HG03342 (cell line): ENCODE measurements at regions not wholly inside any gene's neighbourhood (a gene's known extent, or its start where the extent isn't known, plus 50 kb on each side); places are given as distances from the start of the nearest gene placed in this dataset.

Experiments
- ATAC-seq: cut with Tn5 transposase; IDR thresholded peaks from one replicate; pipeline ENCODE4 v1.9.1; 2021; ENCODE audit warnings: mild to moderate bottlenecking, moderate library complexity; ENCODE audit not compliant: unreplicated experiment

DNA sequence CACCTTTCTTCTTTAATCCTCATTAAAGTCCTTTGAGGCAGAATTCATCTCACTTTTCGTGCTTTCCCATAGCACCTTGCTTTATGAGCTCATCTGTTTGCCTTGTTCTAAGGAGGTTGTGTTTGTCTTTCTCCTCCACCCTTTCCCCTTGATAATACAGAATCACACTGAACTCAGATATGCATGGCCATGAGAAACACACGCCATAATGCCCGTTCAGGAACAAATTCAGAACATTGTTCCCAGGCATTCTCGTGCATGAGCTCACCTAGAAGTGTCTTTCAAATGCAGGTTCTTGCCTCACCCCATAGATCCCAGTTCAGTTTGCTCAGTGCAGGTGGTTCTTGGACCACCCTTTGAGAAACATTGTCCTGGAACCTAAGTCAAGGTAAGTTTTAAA is 71.1 kb downstream of the TMEM114 start:
- no peak for ATAC-seq

DNA sequence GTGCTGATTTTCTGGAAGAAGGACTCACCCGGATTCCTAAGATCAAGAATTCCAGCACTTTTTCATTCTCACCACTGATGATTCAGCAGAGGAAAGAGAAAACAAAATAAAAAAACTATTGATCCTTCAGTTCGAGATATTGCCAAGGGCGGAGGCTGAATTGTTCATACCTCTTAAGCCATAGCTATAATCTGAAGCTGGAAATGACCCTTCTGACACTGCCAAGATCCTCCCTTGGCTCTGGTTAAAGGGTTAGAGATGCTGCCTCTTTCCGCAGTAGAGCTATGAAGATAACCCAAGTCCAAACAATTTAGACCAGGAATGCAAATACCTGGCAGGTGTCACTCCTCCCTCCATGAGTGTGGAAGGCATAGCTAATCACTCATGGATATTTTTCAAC is 73.0 kb downstream of the TMEM114 start:
- ATAC-seq, result no peak

DNA sequence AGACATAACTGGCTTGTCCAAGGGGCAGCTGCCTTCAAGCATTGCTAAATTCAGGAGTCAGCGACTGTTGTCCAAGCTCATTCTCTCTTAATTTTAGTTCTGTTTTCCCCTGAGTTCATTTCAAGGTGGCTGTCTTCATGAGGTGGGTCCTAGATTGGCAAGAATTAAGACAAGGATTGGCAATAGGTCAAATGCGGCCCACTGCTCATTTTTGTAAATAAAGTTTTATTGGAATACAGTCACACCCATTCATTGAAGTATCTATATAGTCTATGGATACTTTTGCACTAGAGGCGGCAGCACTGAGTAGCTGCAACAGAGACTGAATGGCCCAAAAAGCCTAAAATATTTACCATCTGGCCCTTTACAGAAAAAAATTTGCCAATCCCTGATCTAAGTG is 73.8 kb downstream of the TMEM114 start:
- no peak for ATAC-seq

DNA sequence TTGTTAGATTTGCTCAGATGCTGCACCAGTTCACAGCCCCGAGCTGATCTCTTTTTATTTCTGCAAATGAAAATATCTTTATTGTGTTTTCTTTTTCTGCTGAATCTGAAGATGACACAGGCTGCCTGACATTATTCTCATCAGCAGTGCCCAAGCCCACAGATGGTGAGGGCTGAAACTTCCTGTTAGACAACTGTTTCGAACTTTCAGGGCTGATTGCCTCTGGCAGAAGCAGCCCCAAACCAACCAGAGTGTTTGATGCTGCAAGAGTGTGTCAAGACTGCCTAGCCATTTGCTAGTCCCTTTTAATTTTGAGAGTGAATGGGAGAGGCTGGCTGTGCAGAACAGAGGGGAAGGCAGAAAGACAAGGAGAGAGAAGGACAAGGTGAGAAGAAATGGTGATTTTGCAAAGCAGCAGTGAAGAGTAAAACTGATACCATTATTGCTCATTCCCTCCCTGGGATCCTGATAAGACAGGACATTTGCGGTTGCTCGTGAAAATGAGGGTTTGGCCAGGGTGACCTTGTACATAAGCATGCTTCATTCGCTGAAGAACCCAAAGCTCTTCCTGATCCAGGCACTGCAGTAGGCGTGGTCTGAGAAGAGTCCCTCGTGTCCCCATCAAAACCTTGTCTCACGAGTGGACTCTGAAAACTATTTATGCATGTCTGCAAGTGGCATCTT is 77.2 kb downstream of the TMEM114 start:
- ATAC-seq, result no peak

DNA sequence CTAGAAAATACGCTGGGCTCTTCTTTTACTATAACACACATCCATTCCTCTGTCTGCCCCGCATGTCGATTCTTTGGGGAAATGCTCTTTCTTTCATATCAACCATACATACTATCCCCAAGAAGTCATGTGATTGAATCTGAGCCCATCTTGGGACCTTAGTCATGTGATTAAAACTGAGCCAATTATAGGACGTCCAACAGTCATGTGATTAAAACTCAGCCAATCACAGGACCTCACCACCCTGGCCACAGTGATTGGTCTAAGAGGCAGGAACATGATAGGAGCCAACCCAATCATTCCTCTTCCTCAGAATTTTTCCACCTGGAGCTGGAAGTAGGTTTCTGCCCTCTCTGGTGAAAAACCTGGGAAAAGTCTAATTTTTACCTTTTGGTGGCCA is 78.8 kb downstream of the TMEM114 start:
- ATAC-seq, result no peak

DNA sequence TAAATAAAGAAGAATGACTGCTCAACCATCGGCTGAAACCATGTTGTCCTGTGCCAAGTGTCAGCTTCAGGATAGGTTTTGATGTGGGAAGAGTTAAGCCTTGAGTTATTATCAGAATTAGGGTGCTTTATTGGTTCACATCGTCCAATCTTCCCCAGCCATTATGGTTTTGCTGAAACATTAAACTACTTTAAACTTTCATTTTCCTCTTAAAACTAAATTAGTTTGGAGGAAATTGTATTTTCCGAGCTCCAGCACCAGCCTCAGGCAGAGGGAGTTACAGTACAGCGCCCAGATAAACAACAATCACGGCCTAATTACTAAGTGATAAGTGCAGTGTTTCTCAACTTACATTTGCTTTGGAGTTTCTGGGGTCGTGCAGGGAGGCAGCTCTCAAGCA is 80.2 kb downstream of the TMEM114 start:
- no peak for ATAC-seq

DNA sequence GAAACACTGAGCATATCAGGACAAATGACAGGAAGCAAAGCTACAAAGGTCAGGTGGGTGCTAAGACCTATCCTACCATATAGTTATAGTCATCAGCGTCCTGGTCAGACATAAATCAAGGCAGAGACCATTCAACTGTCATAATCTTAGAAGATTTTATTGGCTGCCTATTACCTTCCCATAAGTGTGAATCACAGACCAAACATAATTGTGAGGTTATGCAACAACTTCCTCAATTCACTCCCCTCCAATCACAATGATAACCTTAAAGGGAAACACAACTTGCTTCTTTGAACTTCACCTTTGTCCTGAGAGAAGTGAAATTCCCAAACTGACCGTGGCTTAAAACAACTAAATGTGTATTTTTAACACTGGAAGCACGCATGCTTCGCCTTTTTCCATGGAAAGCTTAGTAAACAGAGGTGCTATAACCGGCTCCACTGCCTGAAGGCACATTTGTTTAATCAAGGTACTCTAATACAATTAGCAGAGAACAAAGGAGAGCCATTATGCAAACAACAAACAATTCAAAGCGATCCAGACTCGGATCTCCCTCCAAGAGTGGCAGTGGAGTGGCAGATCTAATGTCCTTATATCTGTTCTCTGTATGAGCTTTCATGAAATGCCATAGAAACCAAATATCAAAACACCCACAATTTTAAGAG is 84.9 kb downstream of the TMEM114 start:
- no peak for ATAC-seq

DNA sequence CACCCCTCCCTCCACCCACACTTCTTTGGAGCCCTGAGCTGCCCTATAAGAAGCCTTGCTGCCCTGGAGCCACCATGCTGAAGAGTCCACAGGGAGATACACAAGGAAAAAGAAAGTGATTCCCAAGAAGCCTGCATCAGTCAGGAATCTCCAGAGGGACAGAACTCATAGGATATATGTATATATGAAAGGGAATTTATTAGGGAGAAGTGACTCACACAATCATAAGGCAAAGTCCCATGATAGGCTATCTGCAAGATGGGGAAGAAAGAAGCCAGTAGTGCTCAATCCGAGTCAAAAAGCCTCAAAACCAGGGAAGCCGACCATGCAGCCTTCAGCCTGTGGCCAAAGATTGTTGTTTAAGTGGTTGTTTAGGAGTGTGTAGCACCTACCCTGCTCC is 87.9 kb downstream of the TMEM114 start:
- no peak for ATAC-seq

DNA sequence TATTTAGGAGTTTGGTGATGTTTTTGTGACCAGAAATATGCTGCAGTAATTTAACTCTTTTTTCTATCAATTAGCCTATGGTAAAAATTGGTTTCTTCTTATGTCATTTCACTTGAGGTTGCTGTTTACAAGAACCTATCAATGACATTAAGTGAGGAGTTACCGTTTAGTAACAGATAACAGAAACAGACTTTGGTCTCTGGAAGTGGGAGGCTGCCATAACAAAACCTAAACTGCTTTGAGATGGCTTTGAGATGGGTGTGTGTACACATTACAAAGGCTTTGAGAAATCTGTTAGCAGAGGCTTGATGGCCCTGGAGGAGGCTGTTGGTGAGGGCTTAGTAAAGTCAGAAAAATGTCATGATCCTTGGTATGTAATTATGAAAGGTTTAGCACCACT is 90.0 kb downstream of the TMEM114 start:
- no peak for ATAC-seq

DNA sequence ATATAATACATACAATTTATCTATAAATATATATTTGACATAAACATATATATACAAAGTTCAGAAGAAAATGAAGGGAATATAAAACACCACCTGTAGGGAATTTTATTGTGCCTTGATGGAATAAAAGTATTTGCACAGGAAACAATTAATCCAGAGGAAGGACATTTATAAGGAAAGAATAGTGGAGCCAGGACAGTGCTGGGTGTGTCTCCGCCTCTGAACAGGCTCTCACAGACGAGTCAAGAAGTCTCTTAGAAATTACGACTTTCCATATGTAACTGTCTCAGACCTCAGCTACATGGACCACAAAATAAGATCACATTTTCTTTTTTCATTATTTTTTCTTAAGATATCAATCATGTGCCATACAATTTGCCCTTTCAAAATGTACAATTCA is 93.9 kb downstream of the TMEM114 start:
- no peak for ATAC-seq

DNA sequence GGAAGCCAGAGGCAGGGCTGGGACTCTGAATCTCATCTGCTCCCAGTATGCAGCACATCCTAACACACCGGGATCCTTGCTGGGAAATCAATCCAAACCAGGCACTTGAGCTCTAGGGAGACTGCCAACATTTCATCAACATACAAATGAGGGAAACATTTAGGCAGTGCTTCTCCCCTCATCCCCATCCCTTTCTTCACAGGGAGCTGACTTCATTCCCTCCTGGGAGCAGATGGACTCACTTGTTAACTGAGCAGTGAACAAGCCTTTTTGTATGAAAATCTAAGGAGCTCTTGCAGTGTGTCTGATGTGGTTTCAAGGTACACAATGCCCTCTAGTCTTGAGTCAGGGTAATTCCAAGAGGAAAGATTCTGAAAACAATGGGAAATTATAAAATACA is 96.3 kb downstream of the TMEM114 start:
- no peak for ATAC-seq

DNA sequence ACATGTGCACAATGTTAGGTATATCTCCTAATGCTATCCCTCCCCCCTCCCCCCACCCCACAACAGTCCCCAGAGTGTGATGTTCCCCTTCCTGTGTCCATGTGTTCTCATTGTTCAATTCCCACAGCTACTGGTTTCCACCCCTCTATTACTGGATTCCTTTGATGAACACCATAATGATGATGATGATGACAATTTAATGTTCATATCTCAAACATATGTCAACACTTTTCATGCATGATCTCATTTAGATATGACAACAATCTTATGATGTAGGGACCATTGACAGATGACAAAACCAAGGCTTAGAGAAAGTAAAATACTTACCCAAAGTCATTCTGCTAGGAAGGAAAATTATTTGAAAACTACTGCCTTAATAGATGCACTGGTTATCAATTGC is 97.6 kb downstream of the TMEM114 start:
- no peak for ATAC-seq

DNA sequence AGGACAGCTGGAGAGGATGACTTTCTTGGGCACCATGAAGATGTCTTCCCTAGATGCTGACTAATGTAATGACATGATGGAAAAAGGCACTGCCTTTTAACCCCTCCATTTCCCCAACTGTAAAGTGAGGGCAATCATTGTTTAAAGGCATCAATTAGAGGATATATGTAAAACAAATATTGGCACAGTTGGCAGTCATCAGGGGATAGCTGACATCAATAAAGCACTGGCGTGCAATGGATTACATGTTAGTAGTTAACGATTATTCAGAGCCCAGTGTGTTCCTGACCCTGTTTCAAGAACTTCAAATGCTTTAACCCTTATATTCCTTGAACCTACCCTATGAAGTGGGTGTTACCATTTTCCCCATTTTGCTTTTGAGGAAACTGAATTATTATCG is 100.7 kb downstream of the TMEM114 start:
- no peak for ATAC-seq

DNA sequence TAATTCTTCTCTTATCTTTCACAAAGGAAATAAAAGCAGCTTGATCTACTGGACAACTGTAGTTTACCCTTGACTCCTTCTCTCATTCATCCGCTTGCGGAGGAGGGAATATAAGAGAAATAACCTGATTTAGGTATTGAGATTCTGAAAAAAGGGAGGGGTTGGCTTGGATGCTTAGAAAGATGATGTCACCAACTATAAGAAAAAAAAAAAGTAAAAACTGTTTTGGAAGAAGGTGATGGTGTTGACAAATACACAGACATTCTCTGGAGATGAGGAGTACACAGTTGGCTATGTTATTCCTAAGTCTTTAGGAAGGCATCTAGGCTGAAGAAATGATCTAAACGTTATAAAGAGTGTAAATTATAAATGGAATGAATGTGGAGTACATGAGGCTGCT is 103.3 kb downstream of the TMEM114 start:
- ATAC-seq, result no peak

DNA sequence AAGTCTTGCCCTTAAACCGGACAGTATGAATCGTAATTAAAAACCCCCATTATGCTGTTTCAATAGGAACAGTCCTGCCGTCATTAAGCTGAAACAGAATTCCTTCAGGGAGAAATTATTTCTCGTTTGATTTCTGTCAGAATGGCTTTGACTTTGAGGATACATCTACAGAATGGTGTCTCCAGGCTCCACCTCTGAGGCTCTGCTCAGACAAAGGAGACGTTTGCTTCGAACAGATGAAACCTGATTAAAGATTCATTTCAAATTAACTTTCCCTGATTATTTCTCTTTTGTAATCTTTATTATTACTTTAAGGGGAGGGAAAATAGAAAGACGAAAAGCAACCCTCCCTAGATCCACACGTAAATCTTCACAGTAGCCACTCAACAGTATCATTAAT is 106.9 kb downstream of the TMEM114 start:
- no peak for ATAC-seq

DNA sequence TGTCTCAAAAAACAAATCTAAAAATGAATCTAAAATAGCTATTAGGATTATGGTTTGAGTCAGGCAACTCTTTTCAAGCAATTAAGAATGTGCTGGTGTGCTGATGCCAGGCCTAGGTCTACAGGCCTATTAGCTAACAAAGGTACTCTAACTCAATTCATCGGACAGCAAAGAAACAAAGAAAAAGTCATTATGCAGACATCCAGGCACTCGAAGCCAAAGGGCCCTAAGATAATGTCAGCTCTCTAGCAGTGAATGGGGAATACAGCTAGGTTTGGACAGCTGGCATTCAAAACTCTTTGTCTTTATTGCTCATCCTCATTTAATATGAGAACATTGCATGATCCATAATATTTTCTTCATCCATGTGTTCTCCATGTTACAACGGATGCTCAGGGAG is 108.5 kb downstream of the TMEM114 start:
- ATAC-seq, result no peak

DNA sequence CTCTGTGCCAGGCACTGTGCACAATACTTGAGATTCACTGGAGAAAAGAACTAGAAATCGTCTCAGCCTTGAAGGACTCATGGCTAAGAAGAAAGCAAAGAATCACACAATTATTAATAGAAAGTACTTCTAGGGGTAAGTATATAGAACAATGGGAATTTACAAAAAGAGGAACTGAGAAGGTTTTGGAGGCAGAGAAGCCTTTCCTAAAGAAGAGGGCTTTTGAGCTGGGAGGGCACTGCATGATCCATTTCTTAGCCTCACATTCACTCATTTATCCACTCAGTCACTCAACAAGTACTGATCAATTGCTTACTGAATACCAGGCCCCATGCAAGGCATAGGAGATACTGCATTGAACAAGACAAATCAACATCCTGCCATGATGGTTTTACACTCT is 113.5 kb downstream of the TMEM114 start:
- no peak for ATAC-seq

DNA sequence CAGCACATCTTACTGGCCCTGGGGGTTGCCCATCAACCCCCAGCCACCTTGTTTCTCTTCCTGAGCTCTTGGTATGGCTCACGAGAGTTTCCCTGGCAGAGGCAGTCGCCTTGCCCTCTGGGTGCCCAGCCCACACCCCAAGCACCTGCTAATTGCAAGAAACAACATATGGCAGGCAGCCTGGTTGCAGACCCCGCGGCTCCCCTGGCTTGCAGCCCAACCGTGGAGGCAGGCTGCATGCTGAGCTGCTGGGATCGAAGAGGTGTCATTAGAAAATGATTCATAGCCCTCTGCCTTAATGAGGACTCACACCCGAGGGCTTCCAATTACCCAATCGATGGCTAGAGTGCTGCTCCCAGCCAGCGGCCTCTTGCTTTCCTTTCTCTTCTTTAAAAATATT is 115.7 kb downstream of the TMEM114 start:
- no peak for ATAC-seq

DNA sequence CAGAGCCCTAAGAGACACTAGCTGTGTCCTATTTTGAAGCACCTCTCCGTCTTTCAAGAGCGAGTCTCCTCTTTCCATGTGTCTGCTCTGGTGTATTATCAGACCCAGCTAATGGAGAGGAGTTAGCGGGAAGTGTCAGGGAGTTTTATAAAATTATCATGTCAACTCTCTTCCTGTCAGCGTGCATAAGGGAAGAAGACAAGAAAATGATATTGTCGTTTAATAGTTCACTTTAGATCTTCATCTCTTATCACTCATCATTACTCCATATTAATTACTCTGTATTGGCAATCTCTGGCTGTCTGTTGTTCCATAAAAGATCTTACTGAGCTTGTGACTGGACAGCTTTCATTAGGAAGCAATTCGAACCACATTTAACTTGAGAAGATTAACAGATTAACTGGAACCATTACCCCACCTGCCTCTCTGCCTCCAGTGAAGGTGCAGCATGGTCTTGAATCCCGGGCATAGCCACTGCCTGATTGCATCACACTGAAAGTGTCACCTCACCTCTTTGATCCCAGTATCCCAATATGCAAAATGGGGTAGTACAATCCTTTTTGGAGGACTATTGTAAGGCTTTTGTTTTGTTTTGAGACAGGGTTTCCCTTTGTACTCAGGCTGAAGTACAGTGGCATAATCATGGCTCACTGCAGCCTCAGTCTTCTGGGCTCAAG is 121.1 kb downstream of the TMEM114 start:
- ATAC-seq, result no peak

DNA sequence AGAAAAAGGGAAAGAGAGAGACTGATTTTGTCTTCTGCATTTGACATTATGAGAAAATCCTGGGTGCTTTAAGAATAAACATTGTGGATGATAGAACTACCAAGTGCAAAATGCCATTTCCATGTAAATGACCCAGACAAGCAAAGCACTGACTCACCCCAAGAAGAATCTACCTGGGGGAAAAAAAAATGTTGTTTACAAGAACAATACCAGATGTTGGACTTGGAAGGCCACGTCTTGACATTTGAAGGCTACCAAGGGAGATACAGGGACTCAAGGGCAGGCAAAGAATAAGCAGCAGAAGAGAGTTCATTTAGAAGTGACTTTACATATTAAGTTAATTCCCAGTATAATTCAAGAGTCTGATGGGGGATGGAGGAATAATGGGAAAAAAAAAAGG is 125.3 kb downstream of the TMEM114 start:
- no peak for ATAC-seq

DNA sequence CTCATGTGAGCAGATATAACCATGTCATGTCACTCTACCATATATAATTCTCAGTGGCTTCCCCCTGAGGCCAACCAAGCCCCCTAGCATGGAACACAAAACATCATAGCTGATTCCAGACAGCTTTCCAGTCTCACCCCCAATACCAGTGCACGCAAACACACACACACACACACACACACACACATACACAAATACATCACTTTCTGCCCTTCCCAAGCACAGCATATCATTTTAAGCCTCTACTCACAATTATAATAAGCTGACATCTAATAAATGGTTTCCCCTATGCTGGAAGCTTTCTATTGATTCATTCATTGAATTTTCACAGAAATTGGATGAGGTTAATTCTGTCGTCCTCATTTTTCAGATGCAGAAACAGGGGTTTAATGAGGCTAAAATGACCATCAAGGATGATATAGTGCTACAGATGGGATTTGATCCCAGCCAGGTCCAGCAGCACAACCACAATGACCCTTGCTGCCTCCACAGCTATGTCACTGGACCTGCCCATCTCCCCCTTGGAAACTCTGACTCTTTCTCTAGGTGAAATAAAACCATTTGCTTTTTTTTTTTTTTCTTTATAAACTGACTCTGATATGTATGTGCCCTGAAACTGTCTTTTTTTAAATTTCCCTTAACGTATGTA is 131.1 kb downstream of the TMEM114 start:
- no peak for ATAC-seq

DNA sequence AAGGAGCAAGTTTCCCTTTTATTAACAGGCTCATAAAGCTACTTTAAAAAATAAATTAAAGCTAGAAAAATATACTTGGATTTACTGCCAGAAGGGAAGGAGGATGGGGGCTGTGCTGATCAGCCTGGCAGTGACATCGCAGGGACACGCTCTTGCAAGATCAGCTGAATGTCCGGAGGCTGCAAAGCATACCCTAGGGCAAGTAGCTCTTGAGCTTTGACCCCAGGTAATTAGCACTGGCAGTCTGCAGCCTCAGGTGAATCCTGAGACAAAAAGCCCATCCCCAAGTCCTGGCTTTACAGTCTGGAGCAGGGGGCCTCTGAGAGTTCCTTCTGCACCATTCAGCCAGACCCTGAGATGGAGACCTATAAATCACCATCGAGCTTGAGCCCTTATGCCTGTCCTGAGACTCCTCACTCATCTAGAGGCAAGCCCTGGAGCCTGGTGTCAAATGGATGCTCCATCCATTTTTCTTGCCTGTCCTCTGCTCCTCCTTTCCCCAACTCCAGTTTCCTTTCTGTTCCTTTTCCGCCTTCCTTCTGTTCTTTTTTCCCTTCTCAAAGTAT is 131.7 kb downstream of the TMEM114 start:
- ATAC-seq, result no peak
